GM19239 (cell line): ENCODE measurements at regions not wholly inside any gene's neighbourhood (a gene's known extent, or its start where the extent isn't known, plus 50 kb on each side); places are given as distances from the start of the nearest gene placed in this dataset.

Experiments used
- DNase-seq: peaks from one replicate; pipeline ENCODE4 v3.0.0; 2011; ENCODE audit warnings: low spot score; ENCODE audit not compliant: insufficient read length
- FAIRE-seq: peaks from 2 replicates; lab custom pipeline; 2011; peaks lifted over from hg19 to GRCh38; lab: Jason Lieb, UNC

- DNase-seq (no peak), FAIRE-seq (no peak)
Measured at GRCh38 chr13:34620074-34620850, 321.8 kb upstream of the NBEA start.

DNA sequence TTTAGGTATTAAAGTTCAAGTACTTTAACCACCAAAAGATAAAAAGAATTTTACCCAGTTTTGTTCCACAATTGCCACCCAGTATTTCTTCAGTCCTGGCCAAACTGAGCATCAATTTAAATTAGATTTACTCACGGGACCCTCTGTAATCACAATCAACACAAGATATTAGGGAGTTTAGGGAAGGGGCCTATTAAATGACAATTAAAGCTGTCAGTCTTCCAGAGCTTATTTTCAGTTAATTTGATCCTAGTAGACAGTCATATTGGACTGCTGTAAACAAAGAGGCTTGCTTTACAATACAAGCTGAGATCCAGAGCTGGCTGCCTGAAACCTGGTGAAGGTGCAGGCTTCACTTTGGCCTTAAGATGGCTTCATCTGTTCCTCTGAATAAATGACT is 321.2 kb upstream of the NBEA start:
- DNase-seq (no peak), FAIRE-seq (no peak)

DNA sequence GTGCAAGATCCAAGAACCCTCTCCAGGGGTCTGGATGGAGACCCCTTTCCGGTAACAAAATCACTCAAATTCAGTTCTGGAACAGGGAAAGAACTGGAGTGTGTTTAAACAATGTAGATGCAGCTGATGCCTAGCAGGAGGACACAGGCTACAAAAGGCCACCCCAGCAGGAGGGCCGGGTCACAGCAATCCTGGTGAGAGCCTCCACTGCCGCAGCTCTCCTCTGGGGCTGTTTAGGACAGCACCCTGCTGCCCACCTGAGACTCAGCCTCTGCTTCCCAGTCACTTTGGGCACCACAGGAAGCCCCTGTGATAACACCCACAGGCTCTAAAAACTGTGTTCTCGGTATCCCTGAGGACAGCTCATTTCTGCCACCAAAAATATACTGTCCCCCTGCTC is 318.7 kb upstream of the NBEA start:
- FAIRE-seq = no peak
- DNase-seq = no peak

DNA sequence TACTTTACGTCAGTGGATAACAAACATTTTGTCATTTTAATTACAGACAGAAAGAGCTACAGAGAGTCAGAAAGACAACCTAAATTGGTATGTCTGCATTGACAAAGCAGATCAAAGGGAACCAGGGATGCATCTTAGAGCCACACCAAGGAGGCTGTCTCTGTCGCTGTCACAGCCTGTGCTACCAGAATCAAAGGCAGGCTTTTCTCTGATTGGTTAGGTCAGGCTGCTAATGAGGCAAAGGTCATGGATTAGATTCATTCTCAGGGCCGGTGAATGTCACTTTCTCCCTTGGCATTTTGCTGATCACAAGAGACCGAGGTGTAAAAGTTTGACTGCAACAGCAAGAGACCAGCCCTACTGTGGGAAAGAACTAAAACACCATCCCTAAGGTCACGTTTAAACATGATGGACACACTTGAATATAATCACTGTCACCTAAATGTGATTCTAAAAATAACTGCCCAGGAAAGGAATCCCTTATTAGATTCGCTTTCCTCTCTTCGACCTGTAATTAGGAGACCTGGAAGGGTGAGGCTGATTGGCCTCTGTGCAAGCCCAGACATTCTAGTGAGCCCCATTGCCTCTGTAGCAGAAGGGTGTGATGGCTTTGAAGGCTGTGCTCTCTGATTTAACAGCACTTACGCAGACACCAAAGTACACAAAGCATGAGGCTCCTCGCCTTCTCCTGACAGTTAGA is 314.4 kb upstream of the NBEA start:
- DNase-seq (no peak), FAIRE-seq (no peak)

GRCh38 chr13:34628209-34628682 is 313.8 kb upstream of the NBEA start:
- FAIRE-seq = no peak

DNA sequence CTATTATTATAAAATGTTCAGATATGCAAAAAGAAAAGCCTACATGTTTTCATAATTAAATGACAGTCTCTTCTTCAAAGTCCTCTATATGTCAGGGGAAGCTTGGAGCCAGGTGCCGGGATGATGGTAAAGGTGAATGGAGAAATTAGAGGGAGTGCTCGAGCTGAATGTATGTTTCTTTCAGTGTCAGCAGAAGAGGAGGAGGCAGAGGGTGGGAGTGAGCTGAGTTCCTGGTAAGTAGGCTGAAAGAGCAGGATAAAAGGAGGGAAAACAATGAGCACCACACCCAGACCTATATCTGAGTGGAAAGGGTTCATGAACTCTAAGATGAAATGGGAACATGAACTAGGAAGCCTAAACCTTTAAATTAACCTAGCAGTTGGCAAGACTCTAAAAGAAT is 307.6 kb upstream of the NBEA start:
- no peak for FAIRE-seq
- no peak for DNase-seq

More at GRCh38 chr13:34628209-34628682, 313.8 kb upstream of the NBEA start:
- DNase-seq = no peak

DNA sequence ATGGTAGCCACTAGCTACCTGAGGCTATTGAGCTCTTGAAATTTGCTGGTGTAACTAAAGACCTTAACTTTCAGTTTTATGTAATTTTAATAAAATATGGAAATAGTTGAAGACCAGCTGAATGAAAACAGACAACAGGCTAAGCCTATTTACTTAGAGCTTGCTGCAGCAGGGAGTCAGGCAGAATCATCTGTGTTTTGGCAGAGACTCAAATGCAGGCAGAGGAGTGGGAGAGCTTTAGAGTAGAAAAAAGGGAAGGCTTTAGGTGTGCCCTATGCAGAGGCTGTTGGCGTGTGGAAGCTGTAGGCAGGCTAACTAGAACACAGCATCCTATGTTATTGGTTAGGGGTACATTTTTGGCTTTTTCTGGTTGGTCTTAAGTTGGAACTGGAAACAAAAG is 304.9 kb upstream of the NBEA start:
- FAIRE-seq (no peak), DNase-seq (no peak)

DNA sequence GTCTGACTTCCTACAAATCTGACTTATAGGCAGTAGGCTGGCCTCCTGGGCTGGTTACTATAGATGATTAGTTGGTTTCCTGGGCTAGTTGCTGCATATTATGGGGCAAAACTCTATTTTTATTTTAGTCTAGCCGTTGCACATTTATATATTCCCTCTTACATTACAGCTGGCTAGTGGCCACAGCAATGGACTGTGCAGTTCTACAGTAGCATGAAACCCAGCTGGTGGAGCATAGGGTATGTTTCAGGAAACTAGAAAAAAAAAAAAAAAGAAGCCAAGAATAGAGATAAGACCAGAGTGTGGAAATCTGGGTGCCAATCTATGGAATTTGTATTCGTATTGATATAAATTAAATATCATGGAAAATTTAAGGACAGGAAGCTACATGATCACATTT is 304.4 kb upstream of the NBEA start:
- FAIRE-seq (no peak), DNase-seq (no peak)

DNA sequence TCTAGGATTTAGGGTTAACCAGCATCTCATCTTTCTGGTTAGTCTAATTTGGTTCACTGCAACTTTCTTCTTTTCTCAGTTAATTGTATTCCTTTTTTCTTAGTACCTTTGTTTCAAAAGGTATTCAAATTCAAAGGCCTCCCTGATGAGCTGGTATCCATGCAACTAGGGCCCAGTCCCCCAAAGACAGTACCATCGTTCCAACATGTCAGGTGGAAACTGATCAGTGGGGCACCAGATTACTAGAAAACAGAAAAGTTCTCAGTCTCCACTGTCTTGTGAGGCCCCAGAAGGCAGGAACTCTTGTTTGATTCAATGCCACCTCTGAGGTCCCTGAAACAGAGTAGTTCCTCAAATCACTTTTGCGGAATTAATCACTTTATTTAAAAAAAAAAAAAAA is 303.2 kb upstream of the NBEA start:
- FAIRE-seq (no peak), DNase-seq (no peak)

DNA sequence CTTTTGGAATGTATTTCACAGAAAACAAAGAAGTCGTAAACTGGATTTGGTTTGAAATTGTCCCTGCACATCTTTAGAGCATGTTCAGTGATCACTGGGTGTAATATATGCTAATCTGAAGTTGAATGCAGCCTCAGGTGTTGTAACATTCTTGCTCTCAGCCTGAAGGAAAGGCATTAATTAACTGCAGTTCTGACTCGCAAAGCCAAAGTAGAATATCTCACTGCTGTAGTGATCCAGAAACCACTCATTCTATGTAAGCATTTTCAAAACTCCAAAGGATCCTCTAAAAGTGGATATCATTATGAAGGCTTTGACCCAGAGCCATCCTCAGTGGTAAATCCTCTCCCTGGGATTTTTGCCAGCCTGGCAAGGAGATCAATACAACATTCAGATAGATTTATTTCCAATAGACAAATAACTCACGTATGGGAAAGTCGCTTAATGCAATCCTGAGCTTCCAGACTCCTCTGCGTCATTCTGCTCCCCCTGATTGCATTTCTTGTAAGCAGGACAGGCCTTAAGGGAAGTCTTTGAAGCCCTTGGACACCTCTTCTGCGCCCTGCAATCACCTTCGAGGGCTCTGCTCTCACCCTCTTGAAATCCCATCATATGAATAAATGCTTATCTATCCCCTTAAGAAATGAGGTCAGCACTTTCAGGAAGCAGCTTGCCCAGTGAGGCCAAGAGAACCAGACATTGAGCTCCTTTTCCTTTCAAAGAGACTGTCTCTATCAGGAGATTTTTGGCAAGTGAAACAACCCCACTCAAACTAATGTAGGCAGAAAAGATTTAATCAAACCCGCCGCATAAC is 301.7 kb upstream of the NBEA start:
- DNase-seq (no peak), FAIRE-seq (no peak)

DNA sequence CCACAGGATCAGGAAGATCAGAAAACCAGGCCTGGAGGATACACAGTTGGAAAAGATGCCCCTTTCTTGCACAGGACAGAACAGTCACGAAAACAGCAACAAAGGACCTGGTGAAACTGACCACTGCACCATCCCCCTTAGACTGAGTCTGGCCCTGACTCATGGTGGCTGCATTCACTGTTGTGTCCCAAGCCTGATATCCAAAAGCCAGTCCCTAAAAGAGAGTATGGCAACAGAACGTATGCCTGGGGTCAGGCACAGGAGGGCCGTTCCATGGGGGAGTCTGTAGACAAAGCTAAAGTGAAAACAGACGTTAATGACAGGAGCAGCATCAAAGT is 301.1 kb upstream of the NBEA start:
- DNase-seq (no peak), FAIRE-seq (no peak)

DNA sequence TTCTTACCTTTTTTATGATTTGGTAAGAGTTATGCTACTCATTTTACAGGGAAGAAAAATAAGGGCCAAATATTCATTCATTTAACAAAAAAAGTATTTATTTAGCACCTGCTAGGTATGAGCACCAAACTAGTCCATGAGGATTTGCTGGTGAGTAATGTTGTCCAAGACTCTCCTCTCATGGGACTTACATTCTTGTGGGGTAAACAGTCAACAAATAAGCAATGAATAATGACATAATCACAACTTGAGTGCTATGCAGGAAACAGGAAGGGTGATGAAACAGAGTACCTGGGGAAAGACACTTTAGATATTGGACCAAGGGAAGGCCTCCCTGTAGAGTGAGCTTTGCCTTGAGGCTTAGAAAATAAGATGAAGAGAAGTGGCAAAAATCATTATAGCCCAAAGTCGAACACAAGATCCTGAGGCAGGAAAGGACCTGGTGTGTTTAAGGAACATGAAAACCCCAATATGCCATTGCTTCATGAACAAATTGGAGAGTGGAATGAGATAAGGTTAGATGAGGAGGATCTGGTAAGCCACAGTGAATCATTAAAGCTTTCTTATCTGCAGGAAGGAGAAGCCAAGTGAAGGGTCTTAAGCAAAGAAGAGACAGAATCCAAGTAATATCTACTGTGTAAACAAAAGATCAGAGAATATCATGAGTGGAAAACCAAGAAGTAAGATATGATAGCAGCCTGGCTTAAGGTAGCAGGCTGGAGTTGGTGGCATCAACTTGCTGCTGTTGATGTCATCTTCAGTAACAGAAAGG is 294.5 kb upstream of the NBEA start:
- DNase-seq (no peak), FAIRE-seq (no peak)

DNA sequence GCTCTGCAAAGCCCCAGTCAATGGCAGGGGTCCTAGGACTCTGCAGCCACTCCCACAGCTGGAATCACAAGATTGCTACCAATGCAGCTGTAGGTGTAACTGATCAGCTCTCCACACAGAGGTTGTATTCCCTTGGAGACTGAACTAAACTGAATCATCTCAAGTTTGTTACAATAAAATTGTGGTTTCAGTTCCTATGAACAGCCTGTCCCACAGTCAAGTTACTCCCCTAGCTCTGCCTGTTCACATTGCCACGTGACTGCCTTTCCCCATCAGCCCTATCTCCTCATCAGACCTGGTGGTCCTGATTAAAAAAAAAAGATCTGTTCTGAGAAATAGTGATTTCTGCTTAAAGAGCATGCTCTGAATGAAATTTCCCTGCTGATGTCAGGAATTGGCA is 287.9 kb upstream of the NBEA start:
- DNase-seq (no peak), FAIRE-seq (no peak)

- DNase-seq (no peak), FAIRE-seq (no peak)
Measured at GRCh38 chr13:34654647-34655046, 287.4 kb upstream of the NBEA start.

GRCh38 chr13:34655554-34655953 is 286.5 kb upstream of the NBEA start:
- no peak for FAIRE-seq
- DNase-seq = no peak

GRCh38 chr13:34657716-34658115 is 284.4 kb upstream of the NBEA start:
- no peak for DNase-seq
- no peak for FAIRE-seq

DNA sequence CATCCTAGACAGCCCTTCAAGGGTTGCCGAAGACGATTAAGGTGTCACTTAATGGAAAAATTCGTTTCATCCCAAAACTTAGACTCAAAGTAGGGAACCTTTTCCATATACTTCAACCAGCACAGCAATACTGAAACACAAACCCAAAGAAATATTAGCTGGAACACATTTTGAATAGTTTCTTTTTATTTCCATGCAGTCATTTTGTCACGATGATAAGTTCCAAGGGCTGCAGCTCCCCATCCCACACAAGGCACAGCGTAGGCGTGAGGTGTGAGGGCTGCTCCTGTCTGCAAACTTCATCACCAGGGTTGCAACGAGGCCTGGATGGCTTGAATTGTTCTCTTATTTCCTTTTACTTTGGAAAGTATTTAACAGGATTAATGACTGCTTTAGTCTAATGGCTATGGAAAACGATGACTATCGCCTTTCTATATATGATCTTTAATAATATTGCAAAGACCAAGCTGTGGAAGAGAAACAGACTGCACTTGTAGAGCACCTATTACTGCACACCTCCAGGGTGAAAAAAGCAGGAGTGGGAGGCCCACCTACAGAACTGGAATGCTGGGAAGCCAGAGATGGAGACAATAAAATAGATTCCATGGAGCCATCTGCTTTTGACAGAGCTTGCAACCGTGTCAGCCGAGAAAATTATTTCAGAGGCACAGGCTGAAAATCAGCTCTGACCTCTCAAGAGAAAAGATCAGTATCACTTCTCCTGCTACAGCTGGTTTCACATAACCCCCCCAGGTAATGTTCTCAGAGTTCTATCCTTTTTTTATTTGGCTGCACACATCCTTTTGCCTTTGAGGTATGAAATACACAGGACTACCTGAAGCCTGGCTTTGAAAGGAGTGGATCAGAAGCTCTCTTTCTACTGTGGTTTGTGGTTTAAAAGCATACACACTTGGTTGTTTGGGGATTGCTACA is 274.5 kb upstream of the NBEA start:
- DNase-seq = no peak
- no peak for FAIRE-seq

DNA sequence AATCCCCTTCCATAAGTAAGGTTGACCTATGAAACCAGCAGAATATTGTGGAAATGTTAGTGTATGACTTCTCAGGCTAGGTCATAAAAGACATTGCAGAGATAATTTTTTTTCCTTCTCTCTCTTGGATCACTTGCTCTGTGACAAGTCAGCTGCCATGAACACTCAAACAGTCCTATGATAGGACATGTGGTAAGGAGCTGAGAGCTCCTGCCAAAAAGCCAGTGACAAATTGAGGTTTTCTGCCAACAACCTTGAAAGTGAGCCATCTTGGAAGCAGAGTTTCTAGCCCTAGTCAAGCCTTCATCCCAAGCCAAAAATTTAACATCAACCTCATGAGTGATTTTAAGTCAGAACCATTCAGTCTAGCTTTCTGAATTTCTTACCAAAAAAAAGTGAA is 270.9 kb upstream of the NBEA start:
- no peak for FAIRE-seq
- no peak for DNase-seq

DNA sequence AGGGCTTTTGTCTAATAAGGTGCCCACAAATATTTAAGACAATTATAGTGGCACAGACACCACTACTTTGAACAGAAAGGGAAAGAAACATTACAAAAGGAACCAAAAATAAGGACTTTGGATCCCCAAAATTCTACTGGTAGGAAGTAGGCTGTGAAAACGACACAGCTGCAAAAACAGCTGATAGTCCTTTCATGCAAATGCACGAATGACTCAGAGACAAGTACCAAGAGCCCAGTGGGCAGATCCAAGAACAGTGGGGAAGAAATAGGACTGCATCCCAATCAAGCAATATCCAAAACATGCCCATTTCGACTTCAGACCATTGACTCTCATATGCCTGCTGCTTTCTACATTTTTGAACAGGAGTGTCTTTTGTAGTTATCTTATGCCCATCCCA is 269.4 kb upstream of the NBEA start:
- DNase-seq (no peak), FAIRE-seq (no peak)
